NCI-H2171 treated with DMSO at 0.1 percent for 48 hours (cell line): ENCODE measurements at regions not wholly inside any gene's neighbourhood (a gene's known extent, or its start where the extent isn't known, plus 50 kb on each side); places are given as distances from the start of the nearest gene placed in this dataset.

Source experiments
- DNase-seq: peaks from one replicate; lab custom pipeline; 2025; lab: John Stamatoyannopoulos, UW

DNA sequence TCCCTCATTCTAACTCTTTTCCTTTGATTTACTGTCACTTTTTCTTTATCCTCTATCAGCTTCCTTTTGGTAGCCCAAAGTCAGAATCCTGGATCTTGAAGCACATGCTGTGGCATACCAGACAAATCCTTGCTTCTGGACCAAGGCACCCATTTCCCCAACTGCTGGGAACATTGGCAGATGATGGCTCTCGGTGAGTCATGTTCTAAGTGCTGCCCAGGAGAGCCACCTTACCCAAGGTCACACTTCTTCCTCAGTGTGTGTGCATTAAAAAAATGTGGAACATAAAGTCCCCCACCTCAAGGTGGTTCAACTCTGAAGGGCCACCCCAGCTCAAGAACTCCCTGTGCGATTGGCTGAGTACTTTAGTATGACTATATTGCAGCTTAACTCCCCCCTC is 141.4 kb upstream of the PUM3 start:
- DNase-seq, result no peak

DNA sequence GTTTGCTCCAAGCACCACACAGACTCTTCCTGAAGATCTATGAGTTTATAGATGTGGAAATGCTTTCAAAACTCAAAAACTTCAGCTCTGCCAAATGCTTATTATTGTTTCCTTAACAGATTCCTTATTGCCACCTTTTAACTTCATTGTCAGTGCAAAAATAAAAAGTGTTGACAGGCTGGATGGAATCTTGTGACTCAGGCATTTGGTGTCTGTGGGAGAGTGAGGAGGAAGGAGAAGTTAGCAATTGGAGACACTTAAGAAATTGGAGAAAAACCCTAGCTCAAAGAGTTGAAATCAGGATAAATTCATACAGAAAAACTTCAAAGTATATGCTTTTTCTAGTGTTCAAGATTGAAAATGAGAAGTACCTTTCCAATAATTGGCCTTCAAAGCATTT is 140.6 kb upstream of the PUM3 start:
- DNase-seq, result no peak

DNA sequence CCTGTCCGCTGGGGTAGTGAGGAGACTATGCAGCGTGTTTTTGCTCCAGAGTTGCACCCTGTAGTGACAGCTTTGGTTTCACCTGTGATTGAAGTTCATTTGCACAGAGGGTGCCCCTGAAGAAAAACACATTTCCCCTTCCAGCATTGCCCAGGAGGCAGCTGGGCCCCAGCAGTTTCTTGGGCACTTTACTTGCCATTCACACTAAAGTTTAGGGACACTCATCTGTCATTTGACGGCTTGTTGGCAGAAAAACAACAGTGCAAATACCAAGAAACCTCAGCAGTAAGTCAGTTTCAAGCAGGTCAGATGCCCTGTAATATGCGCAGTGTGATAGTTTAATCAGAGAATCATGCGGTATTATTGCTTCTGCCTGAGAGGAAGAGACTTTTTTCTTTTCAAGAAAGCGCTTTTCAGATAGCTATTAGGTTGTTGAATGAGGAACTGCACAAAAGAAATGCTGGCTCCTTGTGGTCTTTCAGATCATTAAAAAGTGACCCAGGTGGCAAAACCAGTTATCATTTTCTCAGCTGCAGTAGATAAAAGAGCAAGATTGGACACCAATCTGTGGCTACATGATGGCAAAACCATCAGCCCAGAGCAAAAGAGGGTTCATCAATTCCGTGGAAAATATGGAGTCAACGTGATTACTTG is 136.2 kb upstream of the PUM3 start:
- DNase-seq, result no peak

DNA sequence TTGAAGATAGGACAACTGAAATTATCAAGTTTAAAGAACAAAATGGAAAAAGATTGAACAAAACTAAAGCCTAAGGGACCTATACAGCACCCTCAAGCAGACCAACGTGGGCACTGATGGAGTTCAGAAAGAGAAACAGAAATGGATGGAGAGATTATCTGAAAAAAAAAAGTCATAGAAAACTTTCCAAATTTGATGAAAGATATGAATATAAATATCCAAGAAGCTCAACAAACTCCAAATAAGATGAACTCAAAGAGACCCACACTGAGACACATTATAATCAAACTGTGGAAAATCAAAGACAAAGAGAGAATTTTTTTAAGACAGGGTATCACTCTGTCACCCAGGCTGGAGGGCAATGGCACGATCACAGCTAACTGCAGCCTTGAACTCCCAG is 128.6 kb upstream of the PUM3 start:
- no peak for DNase-seq

DNA sequence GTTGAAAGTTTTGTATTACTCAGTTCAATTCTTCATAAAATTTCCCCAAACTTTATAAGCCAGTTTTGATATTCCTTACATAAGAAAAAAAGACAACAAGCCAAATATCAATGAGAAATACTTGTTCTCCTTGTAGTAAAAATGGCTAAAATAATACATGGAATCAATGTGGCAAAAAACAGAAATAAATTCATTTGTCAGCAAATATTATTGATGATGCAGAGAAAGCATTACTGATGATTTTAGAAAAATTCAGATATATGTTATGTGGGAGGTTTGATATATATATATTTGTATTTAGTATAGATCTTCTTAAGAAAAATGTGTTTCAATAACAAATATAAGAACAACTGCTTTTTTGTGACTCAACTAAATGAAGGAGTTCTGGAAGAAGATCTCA is 127.0 kb upstream of the PUM3 start:
- no peak for DNase-seq

DNA sequence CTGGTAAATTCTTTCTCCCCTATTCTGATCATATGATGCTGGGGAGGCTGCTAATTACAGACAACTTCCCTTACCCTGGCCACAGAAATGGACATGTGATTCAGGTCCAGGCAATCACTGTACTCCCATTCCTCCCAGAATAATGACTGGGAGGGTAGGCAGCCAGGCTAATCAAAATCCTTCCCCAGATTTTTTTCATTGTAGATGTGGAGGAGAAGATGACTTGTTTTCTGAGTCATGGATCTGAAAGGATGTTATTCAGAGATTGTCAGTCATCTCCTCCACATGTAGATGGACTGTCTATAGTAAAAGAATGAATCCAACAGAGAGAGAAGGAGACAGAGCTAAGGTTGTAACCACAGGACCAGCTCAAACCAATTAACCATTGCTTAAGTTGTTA is 123.9 kb upstream of the PUM3 start:
- DNase-seq, result no peak

DNA sequence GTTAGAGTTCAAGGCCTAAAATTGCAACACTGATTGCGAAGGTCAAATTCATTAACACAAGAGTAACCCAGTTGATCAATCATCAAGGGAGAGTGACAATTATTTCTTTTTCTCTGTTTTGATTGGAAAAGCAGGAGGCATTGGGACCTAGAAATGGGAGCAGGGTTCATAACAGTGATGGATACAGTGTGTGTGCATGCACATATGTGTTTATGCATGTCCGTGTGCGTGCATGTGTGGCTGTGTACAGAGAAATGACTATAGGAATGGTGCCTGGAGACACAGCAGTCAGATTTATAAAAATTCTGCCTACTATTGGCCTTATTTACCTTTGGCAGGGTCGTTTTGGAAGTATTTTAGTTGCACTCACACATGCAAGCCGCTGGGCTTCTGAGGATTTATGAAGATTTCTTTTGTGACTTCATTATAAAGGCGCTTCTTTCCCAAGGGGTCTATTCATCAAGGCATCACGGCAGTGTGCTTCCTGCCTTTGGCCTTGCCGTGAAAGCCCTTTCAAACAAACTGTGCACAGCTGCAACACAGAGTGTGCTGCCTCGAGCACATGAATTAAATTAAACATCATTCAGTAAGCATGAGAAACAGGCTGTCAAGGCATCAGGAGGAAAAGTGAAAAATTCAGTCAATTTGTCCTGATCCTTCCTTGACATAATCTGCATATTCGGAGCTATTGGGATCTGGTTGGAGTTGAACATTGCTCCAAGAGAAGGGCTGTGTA is 122.8 kb upstream of the PUM3 start:
- DNase-seq, result peak; percentile 46

DNA sequence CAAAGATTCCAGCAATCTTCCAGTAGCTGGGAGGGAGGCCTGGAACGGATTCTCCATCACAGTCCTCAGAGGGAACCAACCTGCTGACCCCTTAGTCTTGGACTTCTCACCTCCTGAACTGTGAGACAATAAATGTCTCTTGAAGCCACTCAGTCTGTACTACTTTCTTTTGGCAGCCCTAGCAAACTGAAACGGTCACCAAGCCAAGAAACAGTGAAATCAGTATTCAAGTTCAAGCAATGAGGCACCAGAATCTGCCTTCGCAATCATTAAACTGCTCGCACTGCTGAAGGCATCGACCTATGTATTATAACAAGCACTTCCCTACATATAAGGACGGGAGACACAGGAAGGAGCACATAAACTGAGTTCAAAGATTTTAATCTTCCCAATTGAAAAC is 120.6 kb upstream of the PUM3 start:
- DNase-seq, result no peak

DNA sequence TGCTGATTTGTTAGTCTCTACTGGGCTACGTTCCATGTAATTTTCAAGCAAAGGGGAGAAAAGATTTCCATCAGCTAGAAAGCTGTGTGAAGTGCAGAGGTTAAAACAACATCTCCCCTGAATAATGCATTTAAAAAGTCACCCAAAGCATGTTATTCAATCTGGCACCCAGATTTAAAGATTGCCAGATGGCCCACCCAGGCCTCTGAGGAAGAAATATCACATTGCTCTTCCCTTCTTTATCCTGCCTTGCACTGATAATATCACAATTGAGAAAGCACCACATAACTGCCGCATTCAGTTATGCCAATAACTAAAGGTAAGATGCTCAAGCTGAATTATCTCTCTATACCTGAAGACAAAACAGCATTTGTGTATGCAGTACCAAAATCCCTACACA is 119.4 kb upstream of the PUM3 start:
- DNase-seq, result peak; percentile 85

DNA sequence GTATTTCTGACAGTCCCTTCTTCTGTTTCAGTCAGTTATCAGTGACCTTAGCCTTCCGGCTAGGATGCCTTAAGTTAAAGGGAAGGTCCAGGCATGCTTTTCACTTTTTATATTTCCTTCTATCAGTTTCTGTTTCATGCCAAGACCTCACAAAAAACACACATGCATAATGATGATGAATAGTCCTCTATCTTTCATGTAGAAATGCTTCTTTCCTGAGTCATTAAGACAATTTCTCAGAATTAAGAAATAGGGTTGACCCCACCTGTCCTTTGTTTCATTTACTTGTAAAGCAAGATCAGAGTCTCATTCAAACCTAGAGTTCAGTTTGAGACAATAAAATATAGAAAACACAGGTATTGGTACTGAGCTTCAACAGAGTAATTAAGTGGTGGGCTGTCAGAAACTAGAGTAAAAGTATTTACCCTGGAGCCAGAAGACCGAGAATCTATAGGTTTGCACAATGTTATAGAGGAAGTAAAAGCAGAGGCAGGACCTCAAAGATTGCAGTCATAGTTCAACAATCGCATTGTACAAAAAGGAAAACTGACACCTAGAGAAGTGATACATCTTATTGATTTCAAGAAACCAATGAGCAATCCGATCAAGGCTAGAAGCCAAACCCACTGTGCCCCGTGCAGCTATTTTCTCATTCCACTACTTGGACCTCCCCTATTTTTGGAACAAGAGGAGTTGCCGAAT is 118.7 kb upstream of the PUM3 start:
- no peak for DNase-seq

DNA sequence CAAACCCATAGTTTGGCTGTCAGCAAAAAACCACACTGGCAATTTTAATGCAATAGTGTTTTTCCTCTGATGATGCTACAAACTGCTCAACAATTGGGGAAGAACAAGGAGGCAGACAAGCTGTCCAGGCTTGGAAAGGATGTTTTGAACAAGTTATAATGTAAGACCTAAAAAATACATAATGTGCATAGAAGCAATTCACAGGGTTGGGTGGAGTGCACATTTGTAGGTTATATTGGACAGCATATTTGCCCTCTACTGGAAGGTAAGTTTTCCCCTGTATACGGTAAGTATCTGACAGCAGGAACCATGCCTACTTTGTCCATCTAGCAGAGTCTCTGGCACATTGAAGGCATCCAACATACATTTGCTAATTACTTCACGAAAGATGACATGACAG is 114.3 kb upstream of the PUM3 start:
- no peak for DNase-seq

DNA sequence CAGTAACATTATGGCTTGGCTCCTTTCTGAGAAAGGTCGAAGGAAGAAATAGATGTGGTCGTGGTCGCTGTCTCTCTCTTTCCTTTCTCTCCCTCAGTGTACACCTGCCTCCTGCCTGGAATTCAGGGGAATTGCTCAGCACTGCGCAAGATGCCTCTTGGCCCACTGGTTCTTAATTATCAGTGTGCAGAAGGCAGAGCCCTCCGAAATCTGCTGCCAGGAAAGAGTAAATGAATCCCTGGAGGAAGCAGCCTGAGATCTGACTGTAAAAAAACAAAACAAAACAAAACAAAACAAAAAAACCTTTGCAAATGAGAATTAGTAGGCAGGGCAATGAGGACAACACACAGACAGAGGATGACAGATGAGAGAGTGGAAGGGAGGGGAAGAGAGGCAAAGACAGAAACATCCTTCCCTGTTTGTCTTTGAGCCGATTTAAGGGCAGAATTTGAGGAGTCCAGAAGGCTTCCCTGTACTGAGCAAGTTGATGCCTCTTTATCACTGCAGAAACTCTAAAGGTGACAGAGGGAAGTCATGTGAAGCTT is 113.8 kb upstream of the PUM3 start:
- DNase-seq, result peak; percentile 98

DNA sequence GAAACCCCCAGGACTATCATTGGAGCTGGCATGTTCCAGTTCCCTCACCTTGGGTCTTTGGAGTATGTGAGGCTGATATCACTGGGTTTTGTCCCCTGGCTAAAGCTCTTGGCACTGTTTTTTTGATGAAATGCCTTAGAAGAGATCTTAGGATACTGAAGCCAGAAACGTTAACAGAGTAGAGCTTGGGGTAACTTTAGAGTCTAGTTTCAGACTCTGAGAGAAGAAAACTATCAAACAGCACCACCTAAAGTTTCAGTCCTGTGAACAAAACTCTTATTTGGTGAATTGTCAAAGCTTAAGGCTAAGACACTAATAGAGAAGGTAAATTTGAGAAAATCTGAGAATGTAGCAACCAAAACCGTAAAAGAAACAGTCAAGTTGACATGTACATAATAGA is 111.7 kb upstream of the PUM3 start:
- DNase-seq, result no peak

DNA sequence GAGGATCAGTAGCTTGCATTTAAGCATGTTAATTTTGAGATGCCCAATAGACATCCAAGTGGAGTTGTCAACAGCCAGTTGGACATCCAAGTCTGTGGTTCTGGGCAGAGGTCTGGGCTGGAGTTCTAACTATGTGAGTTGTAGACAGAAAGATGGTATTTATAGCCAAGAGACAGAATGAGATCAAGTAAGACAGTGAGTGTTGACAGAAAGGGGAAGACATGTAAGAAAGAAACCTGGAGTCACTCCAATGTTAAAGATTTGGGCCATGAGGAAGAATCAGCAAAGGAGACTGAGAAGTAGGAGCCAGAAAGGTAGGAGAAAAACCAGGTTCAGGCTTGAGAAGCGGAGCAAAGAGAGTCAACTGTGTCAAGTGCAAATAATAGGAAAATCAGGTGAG is 95.5 kb upstream of the PUM3 start:
- no peak for DNase-seq

DNA sequence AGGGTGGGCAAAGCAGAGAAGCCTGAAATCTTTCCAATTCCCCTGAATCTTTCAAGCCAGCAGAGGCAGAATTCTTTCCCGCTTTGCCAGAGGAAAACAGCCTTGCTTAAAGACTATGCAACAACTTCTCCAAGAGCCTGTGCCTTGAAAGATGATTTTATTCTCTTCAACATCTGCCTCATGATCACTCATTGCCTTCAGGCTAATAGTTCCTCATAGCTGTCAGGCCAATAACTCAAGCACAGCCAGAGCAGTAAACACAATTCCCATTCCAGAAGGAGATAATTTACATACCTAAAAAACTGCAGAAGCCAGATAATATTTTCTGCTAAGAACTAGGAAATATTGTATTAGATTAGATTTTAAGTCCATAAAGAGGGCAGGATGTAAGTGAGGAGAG is 92.3 kb upstream of the PUM3 start:
- no peak for DNase-seq

DNA sequence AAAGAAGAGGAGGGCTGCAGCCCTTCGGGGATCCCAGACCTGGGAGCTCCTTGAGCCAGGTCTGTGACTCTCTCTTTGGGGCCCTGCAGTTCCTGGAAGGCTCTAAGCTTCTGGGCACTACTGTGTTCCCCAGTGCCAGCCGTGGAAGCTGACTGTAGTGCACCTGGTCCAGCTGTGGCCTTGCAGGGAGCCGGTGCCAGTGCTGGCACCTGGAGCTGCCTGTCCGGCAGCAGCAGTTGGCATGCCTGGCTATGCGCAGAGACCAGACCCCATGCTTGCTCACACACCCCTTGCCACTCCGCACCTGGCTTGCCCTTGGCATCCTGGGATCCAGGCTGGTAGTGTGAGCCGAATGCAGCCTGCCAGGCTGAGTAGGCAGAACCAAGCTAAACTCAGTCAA is 91.0 kb upstream of the PUM3 start:
- no peak for DNase-seq

DNA sequence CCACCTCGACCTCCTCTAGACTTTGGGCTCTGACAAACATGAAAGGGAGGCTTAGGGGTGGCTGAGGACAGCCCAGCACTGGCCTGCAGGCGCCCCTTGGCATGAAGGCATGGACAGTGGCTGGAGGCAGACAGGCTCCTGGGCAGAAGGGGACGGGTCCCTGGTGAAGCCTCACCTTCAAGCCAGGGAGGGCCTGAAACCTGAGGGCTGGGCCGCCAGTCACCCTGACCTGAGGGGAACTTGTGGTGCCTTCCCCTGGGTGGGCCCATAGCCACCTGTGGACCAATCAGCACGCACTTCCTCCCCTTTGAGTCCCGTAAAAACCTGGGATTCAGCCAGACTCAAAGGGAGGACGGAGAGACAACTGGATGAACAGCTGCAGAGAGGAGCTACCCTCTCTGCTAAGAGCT is 90.4 kb upstream of the PUM3 start:
- DNase-seq, result no peak

DNA sequence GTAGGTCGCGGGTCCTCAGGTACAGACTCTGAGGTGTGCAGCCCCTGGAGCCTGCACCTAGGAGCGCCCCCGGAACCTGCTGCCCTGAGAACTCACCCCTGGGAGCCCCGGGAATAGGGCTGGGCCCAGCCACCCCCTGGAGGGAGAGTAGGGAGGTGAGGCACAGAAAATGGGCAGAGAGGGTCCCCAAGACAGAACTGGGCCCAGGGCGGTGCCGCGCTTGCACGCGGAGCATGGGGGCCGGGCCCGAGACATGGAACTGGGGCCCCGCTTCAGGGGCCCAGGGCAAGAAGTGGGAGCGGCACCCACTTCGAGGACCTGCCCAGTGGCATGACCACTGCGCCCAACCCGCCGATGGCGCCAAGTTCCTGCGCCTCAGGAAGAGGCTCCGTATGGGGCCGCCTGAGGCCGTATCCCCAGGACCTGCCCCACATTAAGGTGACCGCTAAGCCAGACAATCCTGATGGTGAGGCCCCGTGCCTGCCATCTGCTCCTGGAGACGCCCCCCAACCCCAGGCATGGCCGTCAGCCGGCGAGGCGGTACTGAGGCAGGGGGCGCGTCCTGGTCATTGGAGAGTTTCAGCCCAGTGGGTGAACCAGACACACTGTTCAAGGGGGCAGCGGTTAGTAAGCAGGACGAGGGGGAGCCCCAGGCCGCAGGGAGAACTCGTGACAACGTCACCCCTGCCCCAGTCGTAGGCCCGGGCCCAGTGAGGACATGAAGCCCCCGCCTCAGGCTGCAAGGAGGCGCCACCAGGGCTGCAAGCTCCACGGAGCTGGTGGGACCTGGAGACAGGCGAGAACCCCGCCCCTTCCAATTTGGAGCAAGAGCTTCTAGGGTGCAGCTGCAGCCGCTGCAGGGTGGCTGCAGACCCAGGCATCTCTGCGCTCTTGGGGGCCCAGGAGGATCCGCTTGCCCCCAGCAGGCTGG is 89.5 kb upstream of the PUM3 start:
- DNase-seq, result no peak

DNA sequence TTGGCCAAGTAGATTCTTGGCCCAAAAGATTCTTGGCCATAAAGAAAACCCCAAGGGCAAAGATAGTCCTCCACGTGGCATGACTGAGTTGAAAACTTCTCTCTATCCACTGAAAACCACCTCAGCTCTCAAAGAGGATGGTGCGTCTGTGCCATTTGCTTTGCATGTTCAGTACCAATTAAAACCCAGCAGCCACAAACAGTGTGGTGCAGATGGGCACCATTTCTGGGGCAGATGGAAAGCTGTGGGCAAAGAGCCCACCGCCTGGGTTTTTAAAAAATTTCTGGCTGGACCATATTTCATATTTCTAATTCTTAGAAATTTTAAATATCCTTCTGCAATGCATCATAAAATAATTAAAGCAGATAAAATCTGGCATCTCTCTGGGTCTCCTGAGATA is 84.5 kb upstream of the PUM3 start:
- DNase-seq, result no peak

DNA sequence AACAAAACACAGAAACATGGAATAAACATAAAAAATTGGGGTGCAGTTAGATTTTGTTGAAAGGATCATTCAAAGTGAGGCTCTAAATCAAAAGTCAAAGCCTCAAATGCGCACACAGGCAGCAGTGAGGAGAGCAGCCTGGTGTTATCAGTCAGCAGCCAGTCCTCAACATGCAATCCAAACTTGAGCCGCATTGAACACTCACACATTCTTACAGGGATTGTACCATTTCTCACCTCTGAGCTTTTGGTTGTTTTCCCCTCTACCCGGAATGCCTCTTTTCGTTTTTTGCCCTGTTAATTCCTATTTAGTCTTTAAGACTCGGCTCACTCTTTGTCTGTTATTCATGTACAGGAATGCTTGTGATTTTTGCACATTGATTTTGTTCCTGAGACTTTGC is 81.1 kb upstream of the PUM3 start:
- no peak for DNase-seq

DNA sequence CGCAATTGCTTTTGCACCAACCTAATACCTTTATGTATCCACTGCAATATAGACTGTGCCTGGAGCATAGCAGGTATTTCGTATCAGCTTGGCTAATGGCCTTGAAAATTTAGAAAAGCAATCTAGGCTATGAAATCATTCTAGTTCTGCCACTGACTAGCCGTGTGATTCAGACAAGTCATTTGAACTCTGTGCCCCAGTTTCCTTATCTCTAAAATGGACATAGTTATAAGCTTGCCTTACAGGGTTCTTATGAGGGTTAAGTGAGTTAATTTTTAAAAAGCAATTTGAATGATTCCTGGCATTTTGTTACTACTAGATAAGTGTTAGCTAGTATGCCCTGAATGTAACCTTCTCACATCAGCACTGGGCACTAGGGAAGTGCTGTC is 80.5 kb upstream of the PUM3 start:
- DNase-seq, result no peak

DNA sequence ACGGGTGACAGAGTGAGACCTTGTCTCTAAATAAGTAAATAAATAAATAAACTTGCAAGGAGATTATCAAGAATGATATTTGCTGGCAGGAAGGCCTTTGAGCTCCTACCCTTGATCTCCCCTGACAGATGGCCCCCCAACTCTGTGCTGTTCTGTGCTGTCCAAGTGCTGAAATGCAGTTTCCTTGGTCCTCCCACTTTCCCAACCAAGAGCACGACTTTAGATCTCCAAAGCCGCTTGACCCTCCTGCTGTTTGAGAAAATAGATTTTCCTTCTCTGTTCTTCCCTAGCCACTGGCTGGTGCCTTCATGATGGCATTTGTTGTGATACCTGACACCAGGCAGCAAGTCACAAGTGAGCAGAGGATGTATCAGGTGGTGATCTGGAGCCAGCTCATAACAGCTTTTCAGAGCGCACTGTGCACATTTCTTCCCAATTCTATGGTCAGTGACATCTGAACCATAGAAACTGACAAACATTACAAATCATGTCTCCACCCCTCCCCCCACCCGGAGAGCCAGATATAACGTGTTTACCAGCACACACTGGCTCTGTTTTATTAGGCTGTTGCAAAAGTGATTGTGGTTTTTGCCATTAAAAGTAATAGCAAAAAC is 80.0 kb upstream of the PUM3 start:
- peak; percentile 88 for DNase-seq
